Aorta (tissue), 5 donors: ENCODE measurements at regions not wholly inside any gene's neighbourhood (a gene's known extent, or its start where the extent isn't known, plus 50 kb on each side); places are given as distances from the start of the nearest gene placed in this dataset.
A peak's percentile ranks its signal among the peaks of the same experiment; 100 is the strongest.

ENCODE experiments used
- ATAC-seq: fragments of 200-7000 bp; cut with Tn5 transposase; one replicate; pipeline ENCODE4 v1.9.1; 2022; ENCODE audit warnings: moderate library complexity; ENCODE audit not compliant: low FRiP score
- DNase-seq, 2 donors: peaks; one replicate each; pipeline ENCODE4 v3.0.0-alpha.2; 2020
- H3K27ac ChIP-seq, 2 donors: one replicate each; pipeline ENCODE4 v1.5.1; 2013; ENCODE audit warnings: low read length in 2 of 2, mild to moderate bottlenecking in 2 of 2, moderate library complexity in 2 of 2, control low read depth in 1 of 2, inconsistent platforms in 1 of 2, low read depth in 1 of 2
- H3K27me3 ChIP-seq, 2 donors: one replicate each; pipeline ENCODE4 v1.6.1; 2013; ENCODE audit warnings: control low read depth in 1 of 2, low read length in 1 of 2, mild to moderate bottlenecking in 1 of 2, moderate library complexity in 1 of 2; ENCODE audit not compliant: insufficient read depth in 2 of 2, control insufficient read depth in 1 of 2
- H3K36me3 ChIP-seq, 2 donors: one replicate each; pipeline ENCODE4 v1.6.1; 2013; ENCODE audit warnings: control low read depth in 1 of 2, low read length in 1 of 2, mild to moderate bottlenecking in 1 of 2; ENCODE audit not compliant: insufficient read depth in 2 of 2, control insufficient read depth in 1 of 2
- H3K4me1 ChIP-seq, 2 donors: one replicate each; pipeline ENCODE4 v1.6.1; 2013; ENCODE audit warnings: low read length in 2 of 2, control low read depth in 1 of 2, mild to moderate bottlenecking in 1 of 2, moderate library complexity in 1 of 2; ENCODE audit not compliant: insufficient read depth in 2 of 2, control insufficient read depth in 1 of 2
- H3K4me3 ChIP-seq, 2 donors: one replicate each; pipeline ENCODE4 v1.5.1; 2013; ENCODE audit warnings: low read length in 2 of 2, control low read depth in 1 of 2, mild to moderate bottlenecking in 1 of 2
- H3K9me3 ChIP-seq: one replicate; pipeline ENCODE4 v1.6.1; 2013; ENCODE audit warnings: mild to moderate bottlenecking, low read length; ENCODE audit not compliant: control insufficient read depth
- WGBS, 2 donors: extraction: QIAGEN DNeasy Blood & Tissue Kit; methylation state at CpG; one replicate each; pipeline ENCODE4 v1.1.7; 2013; 5-methylcytosine and 5-hydroxymethylcytosine counted together
- intact Hi-C, 2 donors: fragments of 100-400 bp; cut with DNase I; formaldehyde crosslinking; loops; one replicate each; pipeline versions ENCODE4 v1.14.2 to v1.15.0; 2022
- donor health status: healthy with polysubstance abuse.
- donor health status: Bipolar disorder and iron deficiency.
- donor health status: DM: no; HTN: no; CAD: no.
- donor health status: DM: no; HTN: no; CAD: no.
- donor health status: DM: yes; HTN: yes; CAD: no.

DNA sequence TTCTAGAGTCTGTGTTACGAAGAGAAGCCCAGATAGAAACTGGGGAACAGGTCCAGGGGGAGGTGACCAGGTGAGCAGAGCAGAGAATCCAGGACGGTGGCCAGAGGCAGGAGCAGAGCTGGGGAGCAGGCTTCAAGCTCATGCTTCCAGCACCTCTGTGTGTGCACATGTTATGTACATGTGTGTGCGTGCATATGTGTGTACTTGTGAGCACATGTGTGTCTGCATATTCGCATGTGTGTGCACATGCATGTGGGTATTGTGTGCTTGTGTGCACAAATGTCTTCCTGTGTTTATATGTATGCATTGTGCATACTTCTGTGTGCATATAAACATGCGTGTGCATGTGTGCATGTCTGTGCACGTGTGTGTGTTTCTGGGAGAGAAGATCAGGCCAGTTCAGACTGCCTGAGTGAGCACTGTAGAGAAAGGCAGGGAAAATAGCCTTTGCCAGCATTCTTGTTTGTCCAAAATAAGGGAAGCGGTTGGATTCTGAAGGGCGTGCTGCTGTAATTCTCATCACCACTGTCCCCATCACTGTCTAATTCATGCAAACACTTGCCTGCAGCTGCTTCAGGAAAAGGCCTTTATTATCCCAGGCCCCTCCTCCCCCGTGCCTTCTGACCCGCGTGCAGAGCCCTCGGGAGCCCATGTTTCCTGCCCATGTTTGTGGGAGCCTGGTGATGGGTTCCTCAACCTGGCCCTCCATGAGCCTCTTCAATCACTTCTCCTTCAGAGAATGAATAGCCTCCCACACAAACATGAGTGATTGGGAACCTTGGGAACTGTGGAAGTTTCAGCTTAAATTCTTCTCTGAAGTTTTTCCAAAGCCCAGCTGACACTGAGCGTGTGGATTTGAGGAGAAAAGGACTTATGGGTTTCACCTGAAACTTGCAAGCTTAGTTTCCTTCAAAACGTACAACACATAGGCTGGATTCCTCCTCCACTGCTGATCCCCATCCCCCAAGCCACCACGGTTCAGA, 161.7 kb upstream of the AFDN start:
- Histone ChIP-seq H3K27ac (no peak overlapping the region), H3K9me3 (no peaks in the 10 kb centered on the region), H3K36me3 (no peaks in the 10 kb centered on the region), H3K4me3 (no peak overlapping the region), H3K27me3 (no peaks in the 10 kb centered on the region), H3K4me1 (no peaks in the 10 kb centered on the region)
- intact Hi-C loops: no loop called here
- no peak for ATAC-seq
- WGBS, 2 donors: 83 to 86% methylated on average over 15 of the region's 15 CpGs
- DNase-seq: peak in 1 of 2 donors; percentile 20

DNA sequence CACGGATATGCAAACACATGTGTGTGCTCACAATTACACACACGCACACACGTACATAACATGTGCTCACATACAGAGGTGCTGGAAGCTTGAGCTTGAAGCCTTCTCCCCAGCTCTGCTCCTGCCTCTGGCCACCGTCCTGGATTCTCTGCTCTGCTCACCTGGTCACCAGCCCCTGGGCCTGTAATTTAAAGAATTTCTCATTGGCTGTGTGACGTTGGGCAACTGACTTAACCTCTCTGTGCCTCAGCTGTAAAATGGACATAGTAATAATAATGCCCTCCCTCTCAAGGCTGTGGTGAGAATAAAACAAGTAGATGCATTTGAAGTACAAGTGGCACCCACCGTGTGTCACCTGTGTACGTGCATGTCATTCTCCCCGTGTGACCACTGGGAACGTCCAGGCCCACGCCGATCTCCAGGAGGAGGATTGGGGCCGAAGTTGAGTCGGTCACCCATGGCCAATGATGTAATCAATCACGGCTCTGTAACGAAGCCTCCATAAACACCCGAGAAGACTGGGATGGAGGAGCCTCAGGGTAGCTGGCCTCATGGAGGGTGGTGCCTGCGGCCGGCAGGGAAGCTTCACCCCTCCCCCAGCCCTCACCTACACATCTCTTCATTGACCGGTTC, 160.9 kb upstream of the AFDN start:
- intact Hi-C loops: no loop called here
- 67 to 72% methylated on average over 19 of the region's 19 CpGs for WGBS, 2 donors
- Histone ChIP-seq H3K27ac (no peak overlapping the region), H3K9me3 (no peaks in the 10 kb centered on the region), H3K4me3 (no peak overlapping the region), H3K27me3 (no peaks in the 10 kb centered on the region), H3K36me3 (no peaks in the 10 kb centered on the region), H3K4me1 (no peaks in the 10 kb centered on the region)
- ATAC-seq (no peak), DNase-seq (no peak)

DNA sequence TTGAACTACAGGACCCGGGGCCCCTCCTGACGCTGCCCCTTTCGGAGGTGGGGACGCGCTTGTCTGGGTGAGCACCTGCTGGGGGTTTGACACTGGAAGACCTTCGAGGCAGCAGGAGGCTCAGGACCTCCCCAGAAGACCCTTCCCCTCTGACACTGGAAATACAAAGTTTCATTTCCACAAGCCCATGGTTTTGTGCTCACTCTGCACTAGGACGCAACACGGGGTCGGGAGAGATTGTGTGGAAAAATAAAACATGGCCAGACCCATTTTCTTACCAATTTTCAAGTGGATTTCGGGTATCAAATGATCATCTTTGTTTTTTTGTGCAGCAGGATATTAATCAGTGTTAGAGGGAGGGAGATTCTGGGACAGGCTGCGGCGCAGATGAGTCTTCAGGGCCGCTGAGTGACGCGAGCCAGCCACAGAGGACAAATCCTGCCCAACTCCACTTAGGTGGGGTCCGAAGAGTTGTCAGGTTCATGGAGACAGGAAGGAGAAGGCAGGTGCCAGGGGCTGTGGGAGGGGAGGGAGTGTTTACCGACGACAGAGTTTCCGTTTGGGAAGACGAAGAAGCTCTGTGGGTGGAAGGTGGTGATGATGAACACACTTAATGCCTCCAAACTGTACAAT, 160.0 kb upstream of the AFDN start:
- Histone ChIP-seq H3K36me3 (no peaks in the 10 kb centered on the region), H3K4me1 (no peaks in the 10 kb centered on the region), H3K4me3 (no peak overlapping the region), H3K9me3 (no peaks in the 10 kb centered on the region), H3K27me3 (no peaks in the 10 kb centered on the region), H3K27ac (no peak overlapping the region)
- peak; percentile 17 to 50 for DNase-seq
- intact Hi-C loops: no loop called here
- ATAC-seq: no peak
- 86 to 92% methylated on average over 20 of the region's 20 CpGs for WGBS, 2 donors

DNA sequence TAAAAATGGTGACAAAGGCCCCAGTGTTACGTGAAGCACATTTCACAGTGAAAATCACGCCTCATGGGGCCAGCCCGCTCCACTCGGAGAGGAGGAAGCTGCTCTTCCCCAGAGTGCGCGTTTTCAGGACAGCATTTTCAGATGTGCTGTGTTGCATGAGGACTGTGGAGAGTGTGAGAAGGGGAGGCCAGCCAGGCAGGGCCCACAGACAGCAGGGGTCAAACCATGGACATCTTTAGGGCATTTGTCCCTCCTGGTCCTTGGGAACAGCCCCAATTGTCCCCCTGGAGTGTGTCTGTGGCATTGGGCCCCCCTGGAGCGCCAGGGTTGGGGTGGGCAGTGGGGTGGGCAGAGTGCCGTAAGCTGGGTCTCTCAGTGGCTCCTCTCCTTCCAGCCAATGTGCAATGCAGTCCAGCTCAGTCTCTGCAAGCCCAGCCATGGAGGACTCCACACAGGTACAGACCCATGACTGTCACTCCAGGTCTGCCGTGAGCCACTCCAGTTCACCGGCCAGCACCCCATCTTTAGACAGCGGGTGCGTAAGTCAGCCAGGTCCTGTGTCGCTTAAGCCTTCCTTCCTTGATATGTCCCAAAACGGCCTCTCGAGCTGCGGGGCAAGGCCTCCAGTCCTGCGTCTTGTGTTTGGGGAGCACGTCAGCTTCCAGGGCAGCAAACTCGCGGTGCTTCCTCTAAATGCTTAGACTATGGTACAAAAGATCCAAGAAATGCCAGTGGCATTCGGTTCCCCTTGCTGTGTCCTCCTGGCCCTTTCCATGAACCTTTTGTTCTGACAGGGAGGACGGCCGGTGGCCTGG, 159.3 kb upstream of the AFDN start:
- H3K9me3 ChIP-seq: no peaks in the 10 kb centered on the region
- no peak overlapping the region for H3K27ac ChIP-seq
- ATAC-seq (no peak), DNase-seq (peak; percentile 30 to 61)
- 94 to 97% methylated on average over 23 of the region's 23 CpGs for WGBS, 2 donors
- no peaks in the 10 kb centered on the region for H3K27me3 ChIP-seq
- intact Hi-C loops: no loop called here
- H3K4me3 ChIP-seq: no peak overlapping the region
- no peaks in the 10 kb centered on the region for H3K4me1 ChIP-seq
- no peaks in the 10 kb centered on the region for H3K36me3 ChIP-seq

DNA sequence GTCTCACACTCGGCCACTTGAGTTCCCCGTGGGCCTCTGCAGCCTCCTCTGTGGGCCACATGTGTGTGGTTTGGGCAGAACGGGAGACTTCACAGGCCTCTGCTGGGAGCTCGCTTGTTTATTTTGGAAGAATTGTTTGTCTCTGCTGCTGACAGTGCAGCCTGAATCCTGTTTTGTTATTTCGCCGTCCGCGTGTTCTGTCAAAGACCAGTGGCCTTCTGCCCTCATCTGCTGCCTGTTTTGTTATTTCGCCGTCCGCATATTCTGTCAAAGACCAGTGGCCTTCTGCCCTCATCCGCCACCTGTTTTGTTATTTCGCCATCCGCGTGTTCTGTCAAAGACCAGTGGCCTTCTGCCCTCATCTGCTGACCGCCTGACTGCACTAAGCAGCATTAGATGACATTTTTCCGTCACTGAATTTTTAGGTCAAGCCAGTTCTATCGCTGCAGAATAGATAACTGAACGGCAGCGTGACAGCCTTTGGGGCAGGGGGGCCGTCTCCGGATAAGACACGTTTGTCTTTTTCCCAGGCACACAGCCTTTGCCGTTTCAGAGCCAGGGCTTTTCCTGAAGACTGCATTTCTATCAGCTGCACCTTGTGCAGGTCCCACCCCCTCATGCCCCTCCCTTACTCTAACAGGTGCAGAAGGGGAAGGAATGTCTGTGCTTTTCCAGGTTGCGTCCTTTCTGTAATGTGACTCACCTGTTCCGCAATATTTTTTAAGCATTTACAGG, 158.5 kb upstream of the AFDN start:
- no peaks in the 10 kb centered on the region for H3K27me3 ChIP-seq
- no peaks in the 10 kb centered on the region for H3K9me3 ChIP-seq
- ATAC-seq (peak; percentile 37), DNase-seq (peak; percentile 25 to 52)
- 90 to 94% methylated on average over 26 of the region's 26 CpGs for WGBS, 2 donors
- no peak overlapping the region for H3K27ac ChIP-seq
- no peak overlapping the region for H3K4me3 ChIP-seq
- intact Hi-C loops: no loop called here
- no peaks in the 10 kb centered on the region for H3K4me1 ChIP-seq
- no peaks in the 10 kb centered on the region for H3K36me3 ChIP-seq

DNA sequence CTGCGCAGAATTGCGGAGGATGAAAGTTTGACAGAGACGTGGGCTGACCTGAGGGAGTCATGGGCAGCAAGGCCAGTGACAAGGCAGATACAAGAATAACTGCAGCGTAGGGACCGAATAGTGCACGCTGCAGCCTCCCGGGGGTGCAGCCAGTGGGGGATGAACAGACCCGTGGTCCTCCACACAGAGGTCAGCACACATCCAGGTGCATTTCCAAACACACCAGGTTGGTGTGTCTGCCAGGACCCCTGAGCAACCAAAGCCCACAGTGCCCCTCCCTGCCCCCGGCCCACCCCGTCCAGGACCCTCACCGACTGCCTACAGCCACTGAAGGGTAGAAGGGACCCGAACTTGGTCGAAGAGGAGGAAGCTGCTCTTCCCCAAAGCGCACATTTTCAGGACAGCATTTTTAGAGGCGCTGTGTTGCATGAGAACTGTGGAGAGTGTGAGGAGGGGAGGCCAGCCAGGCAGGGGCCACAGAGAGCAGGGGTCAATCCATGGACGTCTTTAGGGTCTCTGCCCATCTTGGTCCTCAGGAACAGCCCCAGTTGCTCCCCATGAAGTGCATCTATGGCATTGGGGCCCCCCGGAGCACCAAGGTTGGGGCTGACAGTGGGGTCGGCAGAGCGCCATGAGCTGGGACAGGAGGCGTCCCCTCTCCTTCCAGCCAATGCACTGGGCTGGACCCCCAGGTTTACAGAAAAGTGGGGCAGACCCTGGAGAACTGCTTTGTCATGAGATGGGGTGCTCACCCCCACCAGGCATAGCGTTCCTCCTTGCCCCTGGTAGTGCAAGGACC, 157.8 kb upstream of the AFDN start:
- Histone ChIP-seq H3K9me3 (no peaks in the 10 kb centered on the region), H3K27me3 (no peaks in the 10 kb centered on the region), H3K36me3 (no peaks in the 10 kb centered on the region), H3K4me3 (no peak overlapping the region), H3K27ac (no peak overlapping the region), H3K4me1 (no peaks in the 10 kb centered on the region)
- peak; percentile 36 to 59 for DNase-seq
- ATAC-seq: no peak
- 94% methylated on average over 21 of the region's 21 CpGs for WGBS, 2 donors
- intact Hi-C loops: no loop called here

DNA sequence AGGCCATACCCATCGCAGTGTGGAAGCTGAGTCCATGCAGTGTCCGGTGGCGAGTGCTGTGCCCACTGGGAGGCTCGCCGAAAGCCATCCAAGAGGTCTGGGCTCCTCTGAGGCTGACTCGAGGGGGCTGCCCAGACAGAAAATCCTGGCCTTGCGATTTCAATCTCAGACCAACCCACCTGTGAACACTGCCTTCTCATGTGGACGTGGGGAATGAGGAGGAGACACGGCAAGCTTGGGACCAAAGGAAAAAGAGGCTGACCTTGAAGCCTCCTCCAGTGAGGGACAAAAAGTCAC, 157.2 kb upstream of the AFDN start:
- Histone ChIP-seq H3K9me3 (no peaks in the 10 kb centered on the region), H3K36me3 (no peaks in the 10 kb centered on the region), H3K27ac (no peak overlapping the region), H3K27me3 (no peaks in the 10 kb centered on the region), H3K4me3 (no peak overlapping the region), H3K4me1 (no peaks in the 10 kb centered on the region)
- ATAC-seq: no peak
- intact Hi-C loops: no loop called here
- 94 to 95% methylated on average over 9 of the region's 9 CpGs for WGBS, 2 donors
- no peak for DNase-seq
